K562 (cell line): ENCODE measurements at regions not wholly inside any gene's neighbourhood (a gene's known extent, or its start where the extent isn't known, plus 50 kb on each side); places are given as distances from the start of the nearest gene placed in this dataset.

ENCODE experiments used
- ATF7 ChIP-seq: fragments of 450-650 bp; IDR thresholded peaks from 2 replicates; pipeline ENCODE4 v1.7.1; 2014; ENCODE audit warnings: mild to moderate bottlenecking, moderate library complexity
- BRCA1 ChIP-seq, 2 experiments: fragments of 450-650 bp in 1 of 2; sonication (generic) in 1 of 2; formaldehyde crosslinking in 1 of 2; IDR thresholded peaks; 2 replicates each; pipeline versions ENCODE4 v1.5.0 to v1.6.1; 2017 to 2020; ENCODE audit warnings: mild to moderate bottlenecking in 1 of 2, missing genetic modification reagents in 1 of 2
- CTCF ChIP-seq, 3 experiments: IDR thresholded peaks in 2 of 3; conservative IDR thresholded peaks in 1 of 3; 2 replicates each; pipeline ENCODE4 v1.5.1; 2011 to 2012; ENCODE audit warnings: low read length in 3 of 3, mild to moderate bottlenecking in 3 of 3, control low read depth in 2 of 3, improper control_type of control experiment in 1 of 3, inconsistent platforms in 1 of 3, low read depth in 1 of 3, mixed read lengths in 1 of 3, moderate library complexity in 1 of 3; ENCODE audit not compliant: insufficient read depth in 2 of 3
- HDGF ChIP-seq: fragments of 450-650 bp; IDR thresholded peaks from 2 replicates; pipeline ENCODE4 v1.6.1; 2016
- HMGXB4 ChIP-seq: sonication (generic); formaldehyde crosslinking; IDR thresholded peaks from 2 replicates; pipeline ENCODE4 v1.8.1; 2023; ENCODE audit warnings: mild to moderate bottlenecking, missing genetic modification reagents
- PHF20 ChIP-seq: fragments of 450-650 bp; IDR thresholded peaks from 2 replicates; pipeline ENCODE4 v1.6.1; 2018; ENCODE audit not compliant: partially characterized antibody
- RAD21 ChIP-seq, 2 experiments: fragments of 250-450 bp in 1 of 2; fragments of 450-650 bp in 1 of 2; sonication (Bioruptor Pico) in 1 of 2; formaldehyde crosslinking in 1 of 2; IDR thresholded peaks in 1 of 2; conservative IDR thresholded peaks in 1 of 2; 2 replicates each; pipeline versions ENCODE4 v1.4.0 to v1.8.0; 2020 to 2022; ENCODE audit warnings: mild to moderate bottlenecking in 2 of 2, moderate library complexity in 1 of 2
- SMARCA4 ChIP-seq: fragments of 450-650 bp; IDR thresholded peaks from 2 replicates; pipeline ENCODE4 v1.6.1; 2016
- SREBF2 ChIP-seq: sonication (generic); formaldehyde crosslinking; IDR thresholded peaks from 2 replicates; pipeline ENCODE4 v1.4.0; 2020; ENCODE audit warnings: mild to moderate bottlenecking, missing genetic modification reagents
- TEAD2 ChIP-seq: fragments of 450-650 bp; IDR thresholded peaks from 2 replicates; pipeline ENCODE4 v1.6.1; 2016; ENCODE audit warnings: missing genetic modification characterization, control low read depth, missing compliant biosample characterization
- YY1 ChIP-seq, 3 experiments: IDR thresholded peaks; 2 replicates each; pipeline ENCODE4 v1.6.1; 2011; ENCODE audit warnings: low read length in 2 of 3, mild to moderate bottlenecking in 2 of 3, moderate library complexity in 2 of 3, borderline replicate concordance in 1 of 3, control low read depth in 1 of 3, low read depth in 1 of 3; ENCODE audit not compliant: insufficient read depth in 3 of 3, insufficient replicate concordance in 2 of 3, control insufficient read depth in 1 of 3, insufficient read length in 1 of 3; ENCODE audit errors: extremely low read depth in 1 of 3
- ZNF830 ChIP-seq: fragments of 250-450 bp; sonication (Bioruptor Pico); IDR thresholded peaks from 2 replicates; pipeline ENCODE4 v1.5.0; 2021; ENCODE audit warnings: mild to moderate bottlenecking
- TF ChIP-seq, protein P1 (sequence below), 2 experiments: fragments of 450-650 bp in 1 of 2; sonication (generic) in 1 of 2; formaldehyde crosslinking in 1 of 2; IDR thresholded peaks in 1 of 2; conservative IDR thresholded peaks in 1 of 2; 2 replicates each; pipeline versions ENCODE4 v1.6.1 to v1.8.1; 2016 to 2023; ENCODE audit warnings: mild to moderate bottlenecking in 2 of 2, moderate library complexity in 2 of 2, inconsistent platforms in 1 of 2, missing genetic modification reagents in 1 of 2
- TF ChIP-seq, protein P2 (sequence below): fragments of 450-650 bp; IDR thresholded peaks from 2 replicates; pipeline ENCODE4 v1.6.1; 2017; ENCODE audit warnings: mild to moderate bottlenecking, moderate library complexity

- TF ChIP-seq CTCF (IDR thresholded peaks at IDR 0.05 in 2 of 3, conservative IDR thresholded peaks at IDR 0.05 in 1 of 3; ENCODE audit: insufficient read depth in 2 of 3, low read depth in 1 of 3, low read length in 3 of 3) (no peak), TEAD2 (no peak), ZNF830 (CRISPR knock-in tag) (no peak), BRCA1 (IDR thresholded peaks at IDR 0.05) (no peak), BRCA1 (CRISPR knock-in tag; IDR thresholded peaks at IDR 0.05) (no peak), HDGF (no peak), YY1 (IDR thresholded peaks at IDR 0.05; ENCODE audit: borderline replicate concordance in 1 of 3, control insufficient read depth in 1 of 3, extremely low read depth in 1 of 3, insufficient read depth in 3 of 3, insufficient read length in 1 of 3, insufficient replicate concordance in 2 of 3, low read depth in 1 of 3, low read length in 2 of 3) (no peak), ATF7 (no peak), SREBF2 (CRISPR knock-in tag) (no peak), SMARCA4 (no peak), PHF20 (no peak), RAD21 (CRISPR knock-in tag; conservative IDR thresholded peaks at IDR 0.05 in 1 of 2, IDR thresholded peaks at IDR 0.05 in 1 of 2) (no peak), HMGXB4 (CRISPR knock-in tag) (no peak)
- TF ChIP-seq, protein P1, sequence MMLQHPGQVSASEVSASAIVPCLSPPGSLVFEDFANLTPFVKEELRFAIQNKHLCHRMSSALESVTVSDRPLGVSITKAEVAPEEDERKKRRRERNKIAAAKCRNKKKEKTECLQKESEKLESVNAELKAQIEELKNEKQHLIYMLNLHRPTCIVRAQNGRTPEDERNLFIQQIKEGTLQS (IDR thresholded peaks at IDR 0.05), result no peak
- TF ChIP-seq, protein P1 (CRISPR knock-in tag; conservative IDR thresholded peaks at IDR 0.05), result no peak
- TF ChIP-seq, protein P2, sequence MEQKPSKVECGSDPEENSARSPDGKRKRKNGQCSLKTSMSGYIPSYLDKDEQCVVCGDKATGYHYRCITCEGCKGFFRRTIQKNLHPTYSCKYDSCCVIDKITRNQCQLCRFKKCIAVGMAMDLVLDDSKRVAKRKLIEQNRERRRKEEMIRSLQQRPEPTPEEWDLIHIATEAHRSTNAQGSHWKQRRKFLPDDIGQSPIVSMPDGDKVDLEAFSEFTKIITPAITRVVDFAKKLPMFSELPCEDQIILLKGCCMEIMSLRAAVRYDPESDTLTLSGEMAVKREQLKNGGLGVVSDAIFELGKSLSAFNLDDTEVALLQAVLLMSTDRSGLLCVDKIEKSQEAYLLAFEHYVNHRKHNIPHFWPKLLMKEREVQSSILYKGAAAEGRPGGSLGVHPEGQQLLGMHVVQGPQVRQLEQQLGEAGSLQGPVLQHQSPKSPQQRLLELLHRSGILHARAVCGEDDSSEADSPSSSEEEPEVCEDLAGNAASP, result no peak
Observed at GRCh38 chr20:56808117-56808725, 179.1 kb downstream of the TFAP2C start.
